ENCODE measurements at regions not wholly inside any gene's neighbourhood (a gene's known extent, or its start where the extent isn't known, plus 50 kb on each side); places are given as distances from the start of the nearest gene placed in this dataset.

GRCh38 chr1:172959571-172959970, 91.2 kb downstream of the TNFSF18 start:
- DNase-seq: no peak

DNA sequence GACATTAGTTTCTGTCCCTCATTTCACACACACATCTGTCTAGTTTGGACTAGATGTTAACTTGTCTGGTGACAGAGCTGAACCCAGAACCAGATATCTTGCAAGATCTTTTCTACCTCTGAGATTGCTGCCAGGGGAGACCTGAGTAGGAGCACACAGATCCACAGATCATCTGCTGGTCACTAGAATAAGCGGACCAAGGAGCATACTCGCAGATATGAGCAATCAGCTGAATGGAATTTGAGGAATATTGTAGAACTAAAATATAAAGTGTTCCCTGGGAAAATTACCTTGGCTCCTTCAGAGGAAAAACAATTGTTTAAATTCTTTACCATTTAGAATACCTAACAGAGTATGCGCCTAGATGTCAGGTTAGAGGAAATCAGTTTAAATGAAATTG, 90.7 kb downstream of the TNFSF18 start:
- no peak for DNase-seq

GRCh38 chr1:172960454-172961208, 90.1 kb downstream of the TNFSF18 start:
- no peak for DNase-seq

DNA sequence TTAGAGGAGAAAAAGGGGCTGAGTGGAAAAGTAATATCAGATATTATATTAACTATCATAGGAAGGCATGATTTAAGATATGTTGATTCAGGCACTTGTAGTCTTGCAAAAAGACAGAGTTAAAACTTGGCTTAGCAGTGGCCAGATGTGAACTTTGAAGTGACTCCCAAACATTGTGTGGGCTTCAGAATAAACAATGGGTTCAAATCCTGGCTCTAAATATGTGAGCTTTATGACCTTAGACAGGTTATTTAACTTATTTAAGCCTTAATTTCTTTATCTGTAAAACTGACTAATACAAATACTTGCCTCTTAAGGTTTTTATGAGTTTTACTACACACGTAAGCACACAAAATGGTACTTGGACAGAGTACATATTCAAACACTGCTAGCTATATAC, 85.9 kb downstream of the TNFSF18 start:
- DNase-seq: no peak

DNA sequence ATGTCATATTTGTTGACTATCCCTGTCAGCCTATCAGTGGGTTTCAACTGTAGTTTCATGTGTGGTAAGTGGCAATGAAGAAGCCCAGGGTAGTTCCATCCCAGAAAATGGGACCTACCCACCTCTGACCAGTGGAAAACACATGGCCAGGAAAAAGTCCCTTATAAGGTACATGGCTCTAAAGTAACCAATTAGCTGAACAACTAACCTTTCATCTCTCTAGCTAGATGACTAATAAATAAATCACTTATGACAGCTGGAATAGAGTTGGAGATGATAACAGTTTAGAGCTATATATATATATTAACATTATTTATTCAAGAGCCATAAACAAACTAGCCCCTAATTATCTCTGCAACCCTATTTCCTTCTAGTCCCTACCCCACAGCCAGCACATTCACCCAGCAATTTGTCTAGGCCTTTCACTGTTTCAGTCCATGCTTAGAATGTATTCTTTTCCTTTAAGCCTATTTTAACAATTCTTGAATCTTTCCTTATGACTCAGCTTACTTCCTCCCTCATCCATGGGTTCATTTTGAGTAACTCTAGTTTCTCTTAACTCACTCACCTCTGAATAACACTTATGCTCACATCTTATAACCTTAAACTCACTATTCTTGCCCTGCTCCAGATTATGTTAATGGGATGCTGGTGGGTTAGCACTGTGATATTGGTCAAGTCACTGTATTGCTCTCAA, 83.7 kb downstream of the TNFSF18 start:
- no peak for DNase-seq

DNA sequence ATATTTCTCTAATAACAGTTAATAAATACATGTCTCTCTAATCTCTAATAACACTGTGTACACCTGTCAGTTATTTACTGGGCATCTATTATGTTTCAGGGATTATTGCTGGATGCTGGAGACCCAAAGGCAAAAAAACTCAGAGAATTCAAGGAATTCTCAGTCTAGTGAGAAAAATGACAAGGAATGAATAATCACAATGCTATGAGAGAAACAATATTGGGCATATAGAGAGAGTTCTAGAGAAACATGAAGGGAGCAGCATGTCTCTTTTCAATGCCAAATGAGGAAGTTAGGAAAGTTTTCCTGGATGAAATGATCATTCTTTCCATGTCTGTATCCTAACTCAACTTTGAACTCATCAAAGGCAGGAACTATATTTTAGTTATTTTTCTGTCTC, 82.8 kb downstream of the TNFSF18 start:
- no peak for DNase-seq

DNA sequence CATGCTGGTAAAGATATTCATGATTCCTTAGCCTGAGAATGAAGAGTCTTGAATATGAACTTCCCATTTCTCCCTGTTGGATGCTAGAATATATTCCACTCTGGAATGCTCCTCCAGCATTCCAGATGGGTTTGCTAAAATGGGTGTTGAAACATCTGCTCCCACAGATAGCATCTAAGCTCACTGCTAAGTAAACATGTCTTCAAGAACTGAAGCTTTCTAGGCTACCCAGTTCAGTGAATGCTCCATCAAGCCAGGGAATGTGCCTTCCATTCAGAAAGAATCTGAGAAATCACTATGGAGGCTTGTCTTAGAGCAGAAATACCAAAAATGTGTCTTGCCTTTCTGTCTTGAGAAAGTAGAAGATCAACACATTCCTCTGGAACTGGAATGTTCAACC, 81.1 kb downstream of the TNFSF18 start:
- DNase-seq: no peak

GRCh38 chr1:172970186-172970585, 80.6 kb downstream of the TNFSF18 start:
- no peak for DNase-seq

DNA sequence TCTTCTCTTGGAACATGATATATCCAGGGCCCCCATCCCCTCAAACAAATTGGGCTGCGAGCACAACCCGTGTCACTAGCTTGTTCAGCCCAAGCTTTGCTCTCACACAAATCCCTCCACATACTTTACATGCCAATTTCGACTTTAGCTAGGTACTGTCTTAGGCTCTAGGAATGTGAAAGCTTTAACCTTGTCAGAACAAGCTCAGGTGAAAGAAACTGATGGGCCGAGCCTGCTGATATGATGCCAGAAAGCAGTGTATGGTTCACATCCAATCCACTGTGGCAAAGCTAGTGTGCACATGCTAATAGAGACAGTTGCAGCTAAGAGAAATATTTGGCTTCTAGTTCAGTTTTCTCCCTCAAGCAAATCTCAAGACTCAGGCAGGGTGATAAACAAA, 79.5 kb downstream of the TNFSF18 start:
- no peak for DNase-seq

- DNase-seq: no peak
These were observed 78.5 kb downstream of the TNFSF18 start for GRCh38 chr1:172972258-172972657.

- no peak for DNase-seq
These were observed 77.3 kb downstream of the TNFSF18 start for GRCh38 chr1:172973424-172973823.

DNA sequence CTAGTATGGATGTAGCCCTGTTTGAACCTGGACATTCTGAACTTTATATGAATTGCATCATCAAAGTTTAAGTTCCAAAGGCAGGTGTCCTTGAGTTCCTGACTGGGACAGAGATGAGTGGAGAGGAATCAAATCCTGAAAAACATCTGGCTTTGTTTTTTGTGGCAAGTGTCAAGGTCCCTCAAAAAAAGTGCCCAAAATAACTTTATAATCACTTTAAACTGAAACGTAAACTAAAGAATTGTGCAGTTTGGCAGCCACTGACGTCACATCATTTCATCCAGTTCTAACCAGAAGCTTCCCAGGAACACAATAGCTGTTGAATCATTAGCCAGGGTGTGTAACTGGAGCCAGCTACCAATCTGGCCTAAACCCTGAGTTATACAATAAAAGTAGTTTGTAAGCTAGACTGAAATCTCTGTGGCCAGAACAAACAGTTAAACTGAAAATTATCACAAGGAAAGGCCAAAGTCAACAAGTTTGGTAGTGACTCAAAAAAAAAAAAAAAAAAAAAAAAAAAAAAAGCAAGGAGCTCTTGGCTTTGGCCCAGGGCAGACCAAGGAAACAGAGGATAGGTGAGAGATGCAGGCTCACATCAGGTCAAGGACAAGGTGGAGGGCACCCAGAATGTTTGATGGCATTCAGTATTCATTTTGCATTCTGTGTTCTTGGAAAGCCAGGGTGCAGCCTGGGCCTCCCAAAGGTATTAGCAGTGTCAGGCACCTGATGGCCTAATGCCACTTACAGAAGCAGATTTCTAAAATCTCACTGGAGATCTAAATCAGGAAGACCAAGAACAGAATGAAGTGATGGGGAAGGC, 74.3 kb downstream of the TNFSF18 start:
- no peak for DNase-seq

DNA sequence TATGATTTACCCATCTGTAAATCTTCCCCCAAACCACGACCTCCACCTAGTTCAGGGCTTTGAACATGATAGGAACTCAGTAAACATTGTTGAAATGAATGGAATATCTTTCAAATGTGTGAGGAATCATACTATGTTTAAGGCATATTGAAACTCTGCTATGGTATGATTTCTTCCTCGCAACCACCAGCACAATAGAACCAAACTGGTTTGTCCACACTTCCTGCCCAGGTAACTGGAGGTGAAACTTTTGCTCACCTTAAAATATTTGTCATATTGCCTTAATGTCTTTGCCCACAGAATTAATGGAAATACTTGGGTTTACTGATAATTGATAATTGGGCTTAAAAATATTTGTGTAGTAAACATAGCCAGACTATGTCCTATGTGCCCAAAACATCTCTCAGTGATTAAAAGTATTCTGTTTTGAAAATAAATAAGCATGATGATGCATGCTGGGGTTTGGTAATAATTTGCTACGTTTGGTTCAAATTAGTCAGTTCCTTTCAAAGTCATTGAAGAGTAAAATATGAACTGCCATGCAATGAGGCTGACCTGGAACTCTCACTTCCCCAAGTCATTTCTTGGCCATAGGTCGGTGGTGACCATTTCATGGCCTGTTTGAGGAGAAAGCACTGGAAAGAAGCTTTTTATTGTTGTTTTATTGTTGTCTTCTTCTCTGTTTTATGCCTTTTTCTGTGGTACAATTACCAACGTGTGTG, 73.3 kb downstream of the TNFSF18 start:
- no peak for DNase-seq

GRCh38 chr1:172978595-172978994, 72.1 kb downstream of the TNFSF18 start:
- DNase-seq: no peak

- no peak for DNase-seq
These were observed 70.9 kb downstream of the TNFSF18 start for GRCh38 chr1:172979828-172980227.

DNA sequence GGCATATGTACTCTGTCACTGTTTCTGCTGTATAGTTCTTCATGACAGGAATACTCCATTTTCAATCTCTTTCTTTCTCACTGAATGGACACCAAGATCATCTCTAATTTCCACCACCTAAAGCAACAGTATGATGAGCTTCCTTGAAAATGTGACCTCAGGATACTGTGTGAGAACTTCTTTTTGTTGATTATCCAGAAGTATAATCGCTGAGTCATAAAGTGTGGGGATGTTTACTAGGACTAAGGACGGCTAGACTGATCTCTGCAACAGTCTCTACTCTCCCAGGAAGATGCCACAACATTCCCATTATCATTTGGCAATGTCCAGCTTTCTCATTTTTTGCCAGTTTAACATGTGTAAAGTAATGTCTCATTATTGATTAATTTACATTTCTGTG, 70.3 kb downstream of the TNFSF18 start:
- no peak for DNase-seq

DNA sequence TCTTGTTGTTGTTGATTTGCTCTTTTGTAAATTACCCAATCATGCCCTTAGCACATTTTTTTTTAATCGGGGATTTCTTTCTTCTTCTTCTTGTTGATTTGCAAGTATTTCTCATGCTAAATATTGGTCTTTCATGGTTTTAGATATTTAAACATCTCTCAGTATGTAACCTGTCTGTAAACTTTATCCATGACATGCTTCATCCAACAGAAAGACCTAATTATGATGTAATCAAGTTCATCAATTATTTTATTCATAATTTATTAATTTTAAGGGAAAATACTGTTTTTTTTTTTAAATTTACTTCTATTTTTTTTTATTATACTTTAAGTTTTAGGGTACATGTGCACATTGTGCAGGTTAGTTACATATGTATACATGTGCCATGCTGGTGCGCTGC, 69.8 kb downstream of the TNFSF18 start:
- DNase-seq: no peak

Data from NCI-H526 treated with DMSO at 0.1 percent for 48 hours (cell line).